Central memory CD8-positive, alpha-beta T cell (primary cell): ENCODE measurements at regions not wholly inside any gene's neighbourhood (a gene's known extent, or its start where the extent isn't known, plus 50 kb on each side); places are given as distances from the start of the nearest gene placed in this dataset.

Source experiments
- ATAC-seq: fragments of 150-1000 bp; cut with Tn5 transposase; replicated peaks from 2 replicates; pipeline ENCODE4 v1.10.0; 2022; ENCODE audit warnings: mild to moderate bottlenecking, moderate FRiP score, moderate number of reproducible peaks; ENCODE audit not compliant: poor library complexity, severe bottlenecking; ENCODE audit errors: extremely low read depth
- DNase-seq, 2 donors: peaks; one replicate each; pipeline ENCODE4 v3.0.0; 2021; ENCODE audit warnings: low spot score in 2 of 2
- H3K27ac Mint-ChIP-seq: one replicate; pipeline ENCODE4 v1.8.0; 2022; ENCODE audit warnings: low read depth, mild to moderate bottlenecking, moderate library complexity, mixed read lengths
- H3K27me3 Mint-ChIP-seq: one replicate; pipeline ENCODE4 v1.8.0; 2022; ENCODE audit warnings: mixed read lengths
- H3K36me3 Mint-ChIP-seq: one replicate; pipeline ENCODE4 v1.8.0; 2022; ENCODE audit warnings: mild to moderate bottlenecking, moderate library complexity, mixed read lengths; ENCODE audit not compliant: insufficient read depth
- H3K4me1 Mint-ChIP-seq: one replicate; pipeline ENCODE4 v1.8.0; 2022; ENCODE audit warnings: mixed read lengths
- H3K4me3 Mint-ChIP-seq: one replicate; pipeline ENCODE4 v1.8.0; 2022; ENCODE audit warnings: mild to moderate bottlenecking, moderate library complexity, mixed read lengths
- H3K9me3 Mint-ChIP-seq: one replicate; pipeline ENCODE4 v1.8.0; 2022; ENCODE audit warnings: mixed read lengths

GRCh38 chr10:128312250-128312649 lies 186.0 kb upstream of the MKI67 start:
- Mint-ChIP-seq H3K4me3 (no peak overlapping the region), H3K27me3 (peaks cover 8% of the 10 kb centered on the region), H3K9me3 (no peaks in the 10 kb centered on the region), H3K27ac (no peak overlapping the region), H3K4me1 (no peaks in the 10 kb centered on the region), H3K36me3 (no peaks in the 10 kb centered on the region)
- ATAC-seq, result no peak
- no peak for DNase-seq

- no peak overlapping the region for H3K27ac Mint-ChIP-seq
- ATAC-seq (no peak), DNase-seq (no peak)
- H3K27me3 Mint-ChIP-seq, result no peaks in the 10 kb centered on the region
- H3K4me3 Mint-ChIP-seq, result no peak overlapping the region
- H3K9me3 Mint-ChIP-seq, result no peaks in the 10 kb centered on the region
- no peaks in the 10 kb centered on the region for H3K4me1 Mint-ChIP-seq
- no peaks in the 10 kb centered on the region for H3K36me3 Mint-ChIP-seq
These were observed 188.5 kb upstream of the MKI67 start for GRCh38 chr10:128314686-128315085.

GRCh38 chr10:128316121-128316726 lies 190.0 kb upstream of the MKI67 start:
- no peak overlapping the region for H3K4me3 Mint-ChIP-seq
- H3K27me3 Mint-ChIP-seq, result no peaks in the 10 kb centered on the region
- no peaks in the 10 kb centered on the region for H3K9me3 Mint-ChIP-seq
- no peak overlapping the region for H3K27ac Mint-ChIP-seq
- H3K4me1 Mint-ChIP-seq, result no peaks in the 10 kb centered on the region
- H3K36me3 Mint-ChIP-seq, result no peaks in the 10 kb centered on the region
- DNase-seq, result no peak
- no peak for ATAC-seq

GRCh38 chr10:128316925-128317324 lies 190.7 kb upstream of the MKI67 start:
- ATAC-seq (no peak), DNase-seq (no peak)
- H3K36me3 Mint-ChIP-seq, result no peaks in the 10 kb centered on the region
- no peaks in the 10 kb centered on the region for H3K9me3 Mint-ChIP-seq
- H3K4me3 Mint-ChIP-seq, result no peak overlapping the region
- no peak overlapping the region for H3K27ac Mint-ChIP-seq
- H3K4me1 Mint-ChIP-seq, result no peaks in the 10 kb centered on the region
- H3K27me3 Mint-ChIP-seq, result peaks cover 5% of the 10 kb centered on the region

- Mint-ChIP-seq H3K9me3 (no peaks in the 10 kb centered on the region), H3K4me1 (no peaks in the 10 kb centered on the region)
These were observed 192.1 kb upstream of the MKI67 start for GRCh38 chr10:128318366-128318765.

GRCh38 chr10:128318913-128319312 lies 192.7 kb upstream of the MKI67 start:
- no peak for DNase-seq
- Mint-ChIP-seq H3K27ac (no peak overlapping the region), H3K27me3 (peaks cover 25% of the 10 kb centered on the region), H3K36me3 (no peaks in the 10 kb centered on the region), H3K4me3 (no peak overlapping the region), H3K4me1 (no peaks in the 10 kb centered on the region), H3K9me3 (no peaks in the 10 kb centered on the region)
- no peak for ATAC-seq

More at GRCh38 chr10:128318366-128318765, 192.1 kb upstream of the MKI67 start:
- no peak for ATAC-seq
- Mint-ChIP-seq H3K27me3 (peaks cover 19% of the 10 kb centered on the region), H3K36me3 (no peaks in the 10 kb centered on the region), H3K4me3 (no peak overlapping the region), H3K27ac (no peak overlapping the region)
- DNase-seq, result no peak

- DNase-seq (no peak), ATAC-seq (no peak)
- H3K9me3 Mint-ChIP-seq, result no peaks in the 10 kb centered on the region
- peaks cover 55% of the 10 kb centered on the region for H3K27me3 Mint-ChIP-seq
- H3K36me3 Mint-ChIP-seq, result no peaks in the 10 kb centered on the region
- no peak overlapping the region for H3K4me3 Mint-ChIP-seq
- H3K27ac Mint-ChIP-seq, result no peak overlapping the region
- H3K4me1 Mint-ChIP-seq, result no peaks in the 10 kb centered on the region
These were observed 195.9 kb upstream of the MKI67 start for GRCh38 chr10:128322106-128322505.

- DNase-seq (no peak), ATAC-seq (no peak)
- no peaks in the 10 kb centered on the region for H3K36me3 Mint-ChIP-seq
- H3K27me3 Mint-ChIP-seq, result peaks cover 56% of the 10 kb centered on the region
- no peaks in the 10 kb centered on the region for H3K9me3 Mint-ChIP-seq
- H3K27ac Mint-ChIP-seq, result no peak overlapping the region
- no peak overlapping the region for H3K4me3 Mint-ChIP-seq
- no peaks in the 10 kb centered on the region for H3K4me1 Mint-ChIP-seq
These were observed 196.7 kb upstream of the MKI67 start for GRCh38 chr10:128322950-128323349.

- ATAC-seq (no peak), DNase-seq (no peak)
- peaks cover 69% of the 10 kb centered on the region for H3K27me3 Mint-ChIP-seq
- H3K27ac Mint-ChIP-seq, result no peak overlapping the region
- no peaks in the 10 kb centered on the region for H3K4me1 Mint-ChIP-seq
- no peaks in the 10 kb centered on the region for H3K9me3 Mint-ChIP-seq
- no peak overlapping the region for H3K4me3 Mint-ChIP-seq
- H3K36me3 Mint-ChIP-seq, result no peaks in the 10 kb centered on the region
These were observed 198.0 kb upstream of the MKI67 start for GRCh38 chr10:128324058-128324827.

GRCh38 chr10:128325788-128326187 lies 199.6 kb upstream of the MKI67 start:
- DNase-seq (no peak), ATAC-seq (no peak)
- Mint-ChIP-seq H3K4me3 (no peak overlapping the region), H3K4me1 (no peaks in the 10 kb centered on the region), H3K36me3 (no peaks in the 10 kb centered on the region), H3K9me3 (no peaks in the 10 kb centered on the region), H3K27ac (no peak overlapping the region), H3K27me3 (peaks cover 74% of the 10 kb centered on the region)

- H3K4me1 Mint-ChIP-seq, result no peaks in the 10 kb centered on the region
- no peaks in the 10 kb centered on the region for H3K9me3 Mint-ChIP-seq
- DNase-seq (no peak), ATAC-seq (no peak)
- peaks cover 74% of the 10 kb centered on the region for H3K27me3 Mint-ChIP-seq
- H3K27ac Mint-ChIP-seq, result no peak overlapping the region
- no peaks in the 10 kb centered on the region for H3K36me3 Mint-ChIP-seq
- H3K4me3 Mint-ChIP-seq, result no peak overlapping the region
These were observed 200.0 kb upstream of the MKI67 start for GRCh38 chr10:128326251-128326650.

- no peak overlapping the region for H3K27ac Mint-ChIP-seq
- DNase-seq (no peak), ATAC-seq (no peak)
- H3K27me3 Mint-ChIP-seq, result peaks cover 69% of the 10 kb centered on the region
- no peaks in the 10 kb centered on the region for H3K9me3 Mint-ChIP-seq
- H3K4me3 Mint-ChIP-seq, result no peak overlapping the region
- H3K36me3 Mint-ChIP-seq, result no peaks in the 10 kb centered on the region
- no peaks in the 10 kb centered on the region for H3K4me1 Mint-ChIP-seq
These were observed 200.6 kb upstream of the MKI67 start for GRCh38 chr10:128326851-128327250.

GRCh38 chr10:128336401-128336800 lies 210.2 kb upstream of the MKI67 start:
- Mint-ChIP-seq H3K27ac (no peak overlapping the region), H3K36me3 (no peaks in the 10 kb centered on the region), H3K4me1 (no peaks in the 10 kb centered on the region), H3K27me3 (peaks cover 44% of the 10 kb centered on the region), H3K4me3 (no peak overlapping the region), H3K9me3 (no peaks in the 10 kb centered on the region)
- ATAC-seq (no peak), DNase-seq (no peak)
